ENCODE measurements at regions not wholly inside any gene's neighbourhood (a gene's known extent, or its start where the extent isn't known, plus 50 kb on each side); places are given as distances from the start of the nearest gene placed in this dataset.
A peak's percentile ranks its signal among the peaks of the same experiment; 100 is the strongest.

GRCh38 chr12:126855768-126856167, 1411.2 kb upstream of the TMEM132C start:
- DNase-seq (ENCODE audit: low spot score), result no peak

- DNase-seq (ENCODE audit: low spot score), result no peak
These were observed 1410.0 kb upstream of the TMEM132C start for GRCh38 chr12:126856958-126857357.

- no peak for DNase-seq (ENCODE audit: low spot score)
These were observed 1408.4 kb upstream of the TMEM132C start for GRCh38 chr12:126858560-126858959.

DNA sequence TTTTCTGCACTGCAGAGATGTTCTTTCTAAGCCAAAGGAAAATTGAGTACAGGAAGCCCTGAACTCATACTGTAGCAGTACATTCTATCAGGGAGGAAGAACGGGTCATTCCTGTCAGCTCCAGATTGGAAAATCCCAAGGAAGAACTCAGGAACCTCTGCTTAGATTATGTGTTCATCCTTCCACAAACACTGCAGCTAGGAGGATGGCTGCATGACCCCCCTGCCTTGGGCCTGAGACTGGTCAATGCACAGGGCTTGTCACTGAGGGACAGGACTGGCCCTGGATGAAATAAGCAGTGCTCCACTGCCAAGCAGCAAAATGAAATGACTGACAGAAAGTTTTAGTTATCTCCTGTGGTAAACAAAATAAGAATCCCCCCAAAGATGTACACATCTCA, 1406.8 kb upstream of the TMEM132C start:
- no peak for DNase-seq (ENCODE audit: low spot score)

DNA sequence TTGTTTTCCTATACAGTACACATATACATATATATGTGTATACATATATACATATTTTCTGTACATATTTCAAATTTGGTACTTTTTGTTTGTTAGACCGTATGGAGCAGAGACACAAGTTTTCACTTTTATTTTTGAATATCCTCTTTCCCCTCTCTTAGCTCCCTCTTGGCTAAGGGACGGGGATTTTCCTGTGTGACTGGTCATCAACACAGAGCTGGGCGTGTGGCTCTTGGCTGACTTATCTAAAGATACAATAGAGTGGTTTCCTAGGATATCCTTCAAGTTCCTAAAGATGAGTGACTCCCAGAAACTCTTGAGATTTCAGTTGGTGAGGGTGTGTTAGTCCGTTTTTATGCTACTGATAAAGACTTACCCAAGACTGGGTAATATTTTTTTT, 1404.5 kb upstream of the TMEM132C start:
- no peak for DNase-seq (ENCODE audit: low spot score)

DNA sequence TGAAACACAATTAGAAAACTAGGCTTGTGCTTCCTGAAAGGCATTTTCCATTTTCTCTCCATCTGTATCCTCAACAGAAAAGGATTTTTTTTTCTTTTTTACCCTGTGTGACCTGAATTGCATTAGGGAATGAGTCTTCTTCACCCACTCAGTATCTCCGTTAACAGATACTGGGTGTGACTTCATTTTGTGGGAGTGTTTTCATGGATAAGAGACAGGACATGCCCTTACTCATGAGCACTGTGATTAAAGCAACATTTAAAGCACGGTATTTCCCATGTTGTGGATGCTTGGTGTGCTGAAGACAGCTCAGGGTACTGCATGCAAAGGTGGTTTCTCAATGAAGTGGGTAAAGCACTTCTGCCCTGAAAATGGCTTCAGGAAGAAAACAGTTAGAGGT, 1397.3 kb upstream of the TMEM132C start:
- DNase-seq (ENCODE audit: low spot score), result no peak

DNA sequence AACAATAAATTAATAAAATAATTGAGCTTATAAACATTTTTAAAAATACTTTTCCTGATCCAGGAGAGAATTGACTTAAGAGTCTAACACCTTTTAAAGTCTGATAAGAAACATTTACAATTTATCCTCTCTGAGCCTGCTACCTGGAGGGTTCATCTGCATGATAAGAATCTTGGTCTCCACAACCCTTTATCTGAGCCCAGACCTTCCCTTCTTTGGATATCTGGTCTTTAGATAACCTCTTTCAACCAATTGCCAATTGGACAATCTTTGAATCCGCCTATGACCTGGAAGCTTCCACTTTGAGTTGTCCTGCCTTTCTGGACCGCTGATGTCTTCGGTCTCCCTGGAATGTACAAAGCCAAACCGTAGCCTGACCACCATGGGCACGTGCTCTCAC, 1393.3 kb upstream of the TMEM132C start:
- DNase-seq (ENCODE audit: low spot score), result no peak

DNA sequence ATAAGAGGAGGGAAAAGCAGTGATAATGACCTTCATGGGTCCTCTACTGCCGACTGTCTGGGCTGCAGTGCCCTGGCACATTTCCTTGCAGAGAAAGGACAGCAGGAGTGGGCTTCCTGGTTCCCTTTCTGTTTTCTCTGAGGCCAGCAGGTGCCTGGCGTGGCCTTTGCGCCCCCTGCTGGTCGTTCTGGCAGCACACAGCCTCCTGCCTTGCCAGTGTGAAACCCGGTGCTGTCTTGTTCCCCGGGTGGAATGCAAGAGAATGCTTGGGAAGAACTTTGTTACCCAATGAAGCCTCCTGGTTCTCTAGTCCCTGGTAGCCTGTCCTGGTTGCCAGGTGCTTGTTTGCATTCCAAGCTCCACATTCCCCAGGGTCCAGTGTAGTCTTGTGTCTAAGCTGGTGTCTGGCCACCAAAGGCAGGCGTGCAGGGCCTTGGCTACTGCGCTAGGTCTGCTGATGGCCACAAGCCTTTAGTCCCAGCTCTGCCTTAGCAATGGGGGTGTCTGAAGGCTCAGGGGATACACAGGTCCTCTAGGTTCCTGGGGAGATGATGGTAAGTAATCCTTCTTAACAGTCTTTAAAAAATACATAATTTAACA, 1392.4 kb upstream of the TMEM132C start:
- DNase-seq (ENCODE audit: low spot score), result peak; percentile 41

DNA sequence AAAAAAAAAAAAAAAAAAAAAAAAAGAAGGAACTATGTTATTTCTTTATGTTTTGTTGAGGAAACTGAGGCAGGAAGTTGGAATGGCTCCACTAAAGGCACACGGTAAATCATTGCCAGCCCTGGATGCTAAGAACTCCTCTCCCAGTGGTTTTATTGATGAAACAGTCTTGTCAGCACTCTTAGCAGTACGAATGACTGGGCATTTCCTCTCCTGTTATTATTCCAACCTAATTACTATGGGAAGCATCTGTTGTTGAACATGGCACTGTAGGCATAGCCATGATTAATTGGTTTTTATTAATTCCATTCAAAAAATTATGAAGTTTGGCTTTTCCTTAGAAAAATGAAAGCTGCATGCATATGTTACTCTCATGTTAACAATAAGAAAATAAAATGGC, 1387.1 kb upstream of the TMEM132C start:
- no peak for DNase-seq (ENCODE audit: low spot score)

- no peak for DNase-seq (ENCODE audit: low spot score)
These were observed 1383.3 kb upstream of the TMEM132C start for GRCh38 chr12:126883697-126884096.

- no peak for DNase-seq (ENCODE audit: low spot score)
These were observed 1377.5 kb upstream of the TMEM132C start for GRCh38 chr12:126889501-126889900.

DNA sequence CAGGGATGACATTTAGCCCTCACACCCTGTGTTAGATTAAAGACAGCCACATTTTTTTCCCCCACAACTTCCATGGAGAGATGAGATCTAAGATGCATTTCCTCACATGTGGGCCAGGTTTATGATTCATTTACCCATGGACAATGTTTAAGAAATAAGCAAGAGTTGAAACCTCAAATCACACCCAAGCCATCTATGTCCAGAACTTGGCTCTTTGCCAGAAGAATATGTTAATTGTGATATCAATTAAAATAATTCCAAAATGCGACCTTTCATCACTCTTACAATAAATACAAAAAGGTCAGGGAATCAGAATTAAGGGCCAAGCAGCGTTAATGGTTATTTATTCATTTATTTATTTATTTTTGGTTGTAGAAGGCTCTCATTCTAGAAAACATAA, 1376.9 kb upstream of the TMEM132C start:
- no peak for DNase-seq (ENCODE audit: low spot score)

DNA sequence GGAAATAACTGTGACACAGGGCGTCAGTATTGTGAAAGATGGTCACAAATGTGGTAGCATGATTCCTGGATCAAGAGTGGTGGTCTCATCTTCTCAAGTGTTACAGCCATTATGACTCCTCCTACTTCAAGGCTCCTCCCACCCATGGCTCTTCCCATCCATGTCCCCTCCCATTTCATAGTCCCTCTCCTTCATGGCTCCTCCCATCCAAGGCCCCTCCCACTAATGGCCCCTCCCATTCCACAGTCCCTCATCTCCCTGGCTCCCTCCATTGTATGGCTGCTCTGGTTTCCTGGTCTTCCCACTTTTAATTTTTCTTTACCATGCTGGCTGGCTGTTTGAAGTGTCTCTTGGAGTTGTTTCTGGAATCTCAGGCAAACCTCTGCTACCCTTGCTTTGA, 1375.2 kb upstream of the TMEM132C start:
- no peak for DNase-seq (ENCODE audit: low spot score)

DNA sequence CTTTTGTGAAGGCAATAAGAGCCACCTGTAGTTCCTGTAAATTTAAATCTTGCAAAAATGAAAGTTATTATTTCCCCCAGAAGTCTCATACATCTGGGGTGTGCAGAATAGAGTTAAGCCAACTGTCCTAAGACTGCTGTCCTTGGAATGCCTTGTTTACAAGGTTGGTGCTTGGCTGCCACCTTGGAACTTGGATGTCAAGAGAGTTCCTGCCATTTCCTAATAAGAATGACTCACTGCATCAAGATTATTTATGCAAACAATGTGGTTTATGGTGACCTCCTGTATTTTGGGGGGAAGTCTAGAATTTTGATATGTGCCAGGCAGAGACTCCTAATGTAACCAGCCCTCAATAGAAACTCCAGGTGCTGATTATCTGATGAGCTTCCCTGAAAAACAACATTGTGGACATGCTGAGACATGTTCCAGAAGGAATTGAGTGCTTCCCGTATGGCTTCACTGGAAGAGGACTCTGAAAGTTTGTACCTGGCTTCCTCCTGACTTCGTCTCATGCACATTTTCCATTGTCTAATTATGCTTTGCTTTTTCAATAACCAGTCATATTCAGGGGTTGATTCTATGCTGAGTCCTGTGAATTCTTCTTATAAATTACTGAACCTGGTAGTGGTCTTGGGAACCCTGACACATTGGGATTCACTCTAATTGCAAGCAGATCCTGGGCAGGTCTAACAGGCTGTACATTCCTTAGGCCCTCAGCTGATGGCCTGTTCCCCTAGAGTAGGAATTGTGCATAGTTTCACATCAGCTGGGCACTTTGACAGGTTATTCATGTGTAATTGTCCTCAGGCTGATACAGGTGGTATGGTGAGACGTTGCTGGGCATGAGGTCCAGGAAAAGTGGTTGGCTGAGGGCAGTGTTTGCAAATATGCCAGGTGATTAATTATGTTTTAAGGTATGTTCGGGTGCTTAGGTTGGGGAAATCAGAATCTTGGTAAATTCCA, 1370.7 kb upstream of the TMEM132C start:
- no peak for DNase-seq (ENCODE audit: low spot score)

- DNase-seq (ENCODE audit: low spot score), result no peak
These were observed 1369.9 kb upstream of the TMEM132C start for GRCh38 chr12:126897102-126897501.

GRCh38 chr12:126897778-126898177, 1369.2 kb upstream of the TMEM132C start:
- DNase-seq (ENCODE audit: low spot score), result no peak

- DNase-seq (ENCODE audit: low spot score), result no peak
These were observed 1368.4 kb upstream of the TMEM132C start for GRCh38 chr12:126898562-126898961.

- DNase-seq (ENCODE audit: low spot score), result no peak
These were observed 1366.8 kb upstream of the TMEM132C start for GRCh38 chr12:126899926-126900792.

- no peak for DNase-seq (ENCODE audit: low spot score)
These were observed 1363.7 kb upstream of the TMEM132C start for GRCh38 chr12:126903027-126903876.

- no peak for DNase-seq (ENCODE audit: low spot score)
These were observed 1361.2 kb upstream of the TMEM132C start for GRCh38 chr12:126905752-126906151.

DNA sequence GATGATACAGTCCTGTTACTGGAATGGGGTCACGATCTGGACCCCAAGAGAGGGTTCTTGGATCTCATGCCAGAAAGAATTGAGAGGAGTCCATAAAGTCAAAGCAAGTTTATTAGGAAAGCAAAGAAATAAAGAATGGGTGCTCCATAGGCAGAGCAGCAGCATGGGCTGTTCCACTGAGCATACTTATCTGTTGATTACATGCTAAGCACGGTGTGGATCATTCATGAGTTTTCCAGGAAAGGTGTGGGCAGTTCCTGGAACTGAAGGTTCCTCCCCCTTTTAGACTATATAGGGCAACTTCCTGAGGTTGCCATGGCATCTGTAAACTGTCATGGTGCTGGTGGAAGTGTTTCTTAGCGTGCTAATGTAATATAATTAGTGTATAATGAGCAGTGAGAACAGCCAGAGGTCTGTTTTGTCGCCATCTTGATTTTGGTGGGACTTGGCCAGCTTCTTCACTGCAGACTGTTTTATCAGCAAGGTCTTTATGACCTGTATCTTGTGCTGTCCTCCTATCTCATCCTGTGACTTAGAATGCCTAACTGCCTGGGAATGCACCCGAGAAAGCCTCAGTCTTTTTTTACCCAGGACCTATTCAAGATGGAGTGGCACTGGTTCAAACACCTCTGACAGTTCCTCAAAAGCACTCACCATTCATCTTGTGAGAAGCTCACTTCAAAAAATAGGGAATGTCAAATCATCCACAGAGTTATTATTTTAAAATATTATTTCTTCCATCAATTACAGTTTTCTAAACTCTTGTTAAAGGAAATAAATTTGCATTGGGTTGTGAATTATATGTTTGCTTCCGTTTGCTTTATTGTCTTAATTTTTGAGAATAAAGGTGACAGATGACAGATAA, 1358.8 kb upstream of the TMEM132C start:
- no peak for DNase-seq (ENCODE audit: low spot score)

All from AG08395 (cell line).